HG03103 (cell line): ENCODE measurements at regions not wholly inside any gene's neighbourhood (a gene's known extent, or its start where the extent isn't known, plus 50 kb on each side); places are given as distances from the start of the nearest gene placed in this dataset.
"Not testable (repeated sequence)": the region's sequence is repeated elsewhere in the genome, so short reads cannot be mapped to it uniquely, and the experiment has no call there.

Source experiments
- ATAC-seq: cut with Tn5 transposase; IDR thresholded peaks from one replicate; pipeline ENCODE4 v1.9.1; 2021; ENCODE audit warnings: low read depth; ENCODE audit not compliant: unreplicated experiment

DNA sequence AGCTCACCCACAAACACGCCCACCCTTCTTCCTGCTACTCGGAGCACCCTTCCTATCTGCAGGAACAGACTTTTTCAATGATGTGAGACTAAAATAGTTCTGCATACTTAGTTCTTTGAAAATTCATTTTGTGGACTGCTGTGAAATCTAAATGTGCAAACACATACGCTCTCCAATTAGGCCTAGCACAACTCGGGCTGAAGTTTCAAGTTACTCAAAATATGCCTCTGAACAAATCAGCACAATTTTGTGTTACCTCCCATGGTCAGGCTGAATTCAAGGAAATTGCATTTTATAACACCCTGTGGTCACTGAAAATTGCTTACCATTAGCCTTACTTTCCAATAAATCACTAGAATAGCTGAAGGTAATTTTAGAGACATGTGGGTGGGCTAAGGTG, 323.8 kb upstream of the ADCY2 start:
- ATAC-seq = no peak

DNA sequence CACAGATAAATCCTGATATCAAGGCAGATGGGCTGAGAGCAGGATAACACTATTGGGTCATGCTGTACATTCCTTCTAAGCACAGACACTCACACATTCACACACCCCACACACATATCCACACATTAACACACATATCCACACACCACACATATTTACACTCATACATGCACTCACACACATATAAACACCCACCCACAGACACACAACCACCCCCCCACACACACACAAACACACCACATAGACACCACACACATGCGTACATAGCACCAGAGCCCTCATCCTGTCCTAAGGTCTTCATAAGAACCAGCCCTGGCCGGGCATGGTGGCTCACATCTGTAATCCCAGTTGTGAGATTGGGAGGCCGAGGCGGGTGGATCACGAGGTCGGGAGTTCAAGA, 322.3 kb upstream of the ADCY2 start:
- ATAC-seq = no peak

DNA sequence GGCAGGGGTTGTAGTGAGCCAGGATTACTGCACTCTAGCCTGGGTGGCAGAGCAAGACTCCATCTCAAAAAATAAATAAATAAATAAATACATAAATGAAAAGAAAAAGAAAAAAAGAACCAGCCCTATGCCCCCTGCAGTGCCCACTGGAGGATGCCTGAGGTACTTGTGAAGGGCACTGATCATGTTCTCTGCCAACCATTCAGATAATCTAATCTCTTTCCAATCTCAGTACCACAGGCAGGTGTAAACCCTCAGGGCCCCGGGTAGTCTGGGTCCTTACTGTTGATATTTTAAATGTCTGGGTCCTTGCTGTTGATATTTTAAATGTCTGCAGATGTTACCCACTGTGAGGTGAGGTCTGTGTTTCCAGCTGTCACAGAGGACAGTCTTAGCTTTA, 321.8 kb upstream of the ADCY2 start:
- ATAC-seq = no peak

DNA sequence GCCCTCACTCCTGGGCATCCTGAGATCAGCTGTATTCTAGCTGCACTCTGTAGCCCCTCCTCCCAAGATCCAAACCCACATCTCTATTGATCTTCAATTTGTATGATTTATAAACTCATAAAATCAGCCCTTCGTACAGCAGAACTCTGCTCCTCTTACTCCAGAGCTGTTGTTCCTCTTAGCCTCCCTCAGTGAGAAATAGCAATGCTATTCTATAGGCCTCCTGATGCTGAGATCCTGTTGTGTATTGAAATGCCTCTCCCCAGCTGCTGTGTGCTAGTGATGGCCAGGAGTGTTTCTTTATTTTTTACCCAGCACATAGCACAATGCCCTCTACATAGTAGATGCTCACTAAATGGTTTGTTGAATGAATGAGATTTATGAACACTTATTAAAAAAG, 320.5 kb upstream of the ADCY2 start:
- ATAC-seq = no peak

DNA sequence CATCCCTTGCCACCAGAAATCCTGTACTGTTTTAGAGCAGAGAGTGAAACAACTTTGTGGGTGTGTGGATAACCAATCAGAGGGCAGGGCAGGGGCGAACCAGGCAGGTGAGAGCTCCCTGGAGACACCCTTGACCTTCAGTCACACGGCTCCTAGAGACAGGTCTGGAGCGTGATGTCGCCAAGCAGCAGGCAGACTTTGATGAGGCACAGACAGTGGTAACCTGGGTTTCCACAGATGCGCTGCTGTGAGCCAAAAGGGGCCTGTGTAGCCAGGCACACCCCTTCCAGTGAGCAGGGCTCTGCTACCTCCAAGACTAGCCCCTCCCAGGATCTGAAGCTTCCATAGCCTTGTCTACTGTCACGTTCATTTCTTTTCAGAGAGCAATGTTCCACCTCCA, 317.8 kb upstream of the ADCY2 start:
- no peak for ATAC-seq

DNA sequence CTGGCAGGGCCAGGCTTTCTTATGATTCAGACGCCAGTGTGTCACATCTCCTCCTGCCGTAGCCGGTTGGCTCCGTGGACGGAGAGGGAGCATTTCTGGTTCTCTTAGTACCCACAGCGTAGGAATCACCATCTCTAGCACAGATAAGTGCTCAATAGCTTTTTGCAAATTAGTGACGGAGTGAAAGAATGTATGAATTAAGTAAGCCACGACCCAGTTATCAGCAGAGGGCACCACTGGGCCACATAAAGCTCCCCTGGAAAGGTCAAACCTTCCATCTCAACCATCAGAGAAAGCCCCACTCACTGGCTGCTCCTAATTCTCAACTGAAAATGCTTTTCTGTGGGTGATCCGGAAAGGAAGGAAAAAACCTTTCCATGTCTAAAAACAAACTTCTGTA, 317.0 kb upstream of the ADCY2 start:
- ATAC-seq = no peak

DNA sequence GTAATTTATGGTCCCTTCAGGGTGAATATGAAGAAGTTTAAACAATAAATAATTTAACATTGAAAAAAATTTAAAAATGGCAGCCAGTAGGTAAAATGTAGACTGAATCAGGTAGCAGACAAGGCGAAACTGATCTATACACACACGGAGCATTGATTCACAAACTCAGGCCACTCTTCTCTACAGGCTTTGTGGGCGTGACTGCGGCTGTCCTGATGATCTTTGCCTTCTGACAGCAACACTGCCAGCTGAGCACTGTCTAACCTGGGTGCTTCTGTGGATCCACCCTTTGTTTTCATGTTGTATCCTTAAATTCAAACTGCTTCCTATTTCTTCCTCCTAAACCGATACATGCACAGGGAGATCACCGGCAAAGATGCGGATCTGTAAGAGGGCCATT, 315.4 kb upstream of the ADCY2 start:
- no peak for ATAC-seq

DNA sequence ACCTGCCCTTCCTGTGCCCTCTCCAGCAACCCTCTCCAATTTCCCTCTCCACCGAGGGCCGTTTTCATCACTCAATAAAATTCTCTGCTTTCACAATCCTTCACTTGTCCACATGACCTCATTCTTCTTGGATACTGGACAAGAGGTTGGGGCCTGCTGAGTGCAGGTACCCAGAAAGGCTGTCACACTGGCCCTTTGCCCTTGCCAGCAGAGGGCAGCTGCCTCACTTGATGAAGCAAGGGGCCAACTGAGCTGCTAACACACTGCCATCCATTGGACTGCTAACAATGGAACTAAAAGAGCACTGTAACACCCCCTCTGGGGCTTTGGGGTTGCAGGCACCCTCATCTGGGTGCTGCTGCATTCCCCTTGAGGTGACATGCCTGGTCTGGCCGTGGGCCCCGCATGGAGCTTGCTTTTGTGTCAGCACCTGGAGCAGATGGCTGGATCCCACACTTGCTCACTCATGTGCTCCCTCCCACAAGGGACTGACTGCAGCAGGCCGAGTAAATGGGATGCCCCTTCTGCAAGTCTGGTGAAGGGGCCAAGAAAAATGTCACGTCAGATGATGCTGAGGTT, 308.1 kb upstream of the ADCY2 start:
- ATAC-seq = no peak

DNA sequence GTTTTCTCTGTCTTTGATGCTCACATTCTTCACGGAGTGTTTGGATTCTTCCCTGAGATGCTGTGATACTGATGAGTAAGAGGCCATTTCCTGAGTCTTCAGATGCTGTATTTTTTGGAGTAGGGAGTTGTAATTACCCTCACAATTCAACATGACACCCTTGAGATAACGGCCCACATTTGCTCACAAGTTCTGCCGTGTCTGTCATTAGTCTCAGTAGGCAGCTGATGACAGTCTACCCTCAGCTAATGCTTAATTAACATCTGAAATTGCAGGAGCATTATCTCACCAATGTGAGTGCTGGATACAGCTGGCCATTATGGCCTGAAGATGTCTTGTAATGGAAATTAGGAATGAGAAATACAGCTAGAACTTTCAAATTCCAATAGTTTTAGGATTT, 307.1 kb upstream of the ADCY2 start:
- no peak for ATAC-seq

DNA sequence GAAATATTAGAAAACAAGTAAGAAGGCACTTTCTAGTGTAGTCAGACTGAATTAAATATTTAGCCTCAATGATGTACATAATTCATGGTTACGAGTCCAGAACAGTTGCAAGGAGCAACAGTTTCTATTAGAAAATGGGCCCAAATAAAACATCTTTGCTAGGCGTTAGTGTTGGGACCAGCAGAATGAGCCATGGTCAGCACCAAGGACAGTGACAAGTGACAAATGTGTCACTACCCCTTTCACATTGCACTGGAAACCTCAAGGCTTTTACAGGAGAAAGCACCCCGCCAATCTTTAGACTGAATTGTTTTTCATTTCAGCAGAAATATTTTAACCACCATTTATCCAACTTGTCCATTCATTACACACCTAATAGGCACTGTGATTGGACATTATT, 301.3 kb upstream of the ADCY2 start:
- no peak for ATAC-seq

DNA sequence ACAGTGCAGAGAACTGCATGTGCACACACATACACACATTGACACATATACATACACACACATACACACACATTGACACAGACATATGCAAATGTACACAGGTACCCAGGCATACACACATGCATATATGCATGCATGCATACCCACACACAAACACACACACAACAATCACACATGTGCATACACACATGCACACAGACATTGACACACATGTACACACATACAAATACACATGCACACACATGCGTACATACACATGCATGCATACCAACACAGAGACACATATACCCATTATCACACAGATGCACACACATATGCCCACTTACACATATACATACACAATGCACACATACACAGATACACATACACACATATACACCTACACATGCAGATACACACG, 299.6 kb upstream of the ADCY2 start:
- ATAC-seq = no peak

DNA sequence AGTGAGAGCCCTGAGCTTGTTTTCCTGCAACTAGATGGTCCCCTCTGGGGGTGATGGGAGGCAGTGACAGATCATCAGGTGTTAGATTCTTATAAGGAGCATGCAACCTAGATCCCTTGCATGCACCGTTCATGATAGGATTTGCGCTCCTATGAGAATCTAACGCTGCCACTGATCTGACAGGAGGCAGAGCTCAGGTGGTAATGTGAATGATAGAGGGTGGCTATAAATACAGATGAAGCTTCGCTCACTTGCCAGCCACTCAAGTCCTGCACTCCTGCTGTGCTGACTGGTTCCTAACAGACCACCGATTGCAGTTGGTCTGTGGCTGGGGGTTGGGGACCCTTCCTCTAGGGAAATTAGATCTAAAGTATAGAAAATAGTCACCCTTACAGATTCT, 290.6 kb upstream of the ADCY2 start:
- no peak for ATAC-seq

DNA sequence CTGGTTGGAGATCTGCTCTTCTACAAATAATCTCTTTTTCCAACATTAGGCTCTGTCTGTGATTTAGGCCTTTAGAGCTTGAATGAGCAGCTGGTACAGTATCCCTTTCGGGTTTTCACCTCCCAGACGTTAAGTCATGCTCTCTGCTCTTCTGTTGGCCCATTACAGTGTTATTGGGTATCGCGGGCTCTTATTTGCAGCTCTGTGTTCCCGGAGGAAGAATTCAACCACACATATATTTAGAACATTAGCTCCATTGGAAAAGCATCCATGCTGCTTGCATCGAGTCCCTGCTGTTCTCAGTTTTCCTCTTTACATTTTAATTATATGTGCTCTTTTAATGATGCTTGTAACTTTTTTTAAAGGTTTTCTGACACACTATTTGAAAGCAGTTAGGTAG, 278.0 kb upstream of the ADCY2 start:
- no peak for ATAC-seq

DNA sequence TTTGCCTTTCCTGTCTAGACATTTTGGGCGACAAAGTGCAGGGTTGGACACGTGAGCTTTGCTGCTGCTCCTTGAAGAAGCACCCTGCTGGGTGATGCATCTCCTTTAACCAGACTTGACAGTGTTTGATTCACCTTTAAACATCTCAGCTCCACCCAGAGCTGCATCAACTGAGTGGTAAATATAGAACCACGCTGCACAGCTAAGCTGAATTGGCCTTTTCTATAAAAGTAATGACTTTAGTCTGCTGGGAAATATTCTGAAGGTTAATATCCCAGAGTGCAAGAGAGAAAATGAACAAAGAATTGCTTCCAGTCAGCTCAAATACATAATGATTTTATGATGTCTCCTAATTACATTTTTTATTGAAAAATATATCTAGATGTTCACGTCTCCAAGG, 264.3 kb upstream of the ADCY2 start:
- ATAC-seq = no peak

DNA sequence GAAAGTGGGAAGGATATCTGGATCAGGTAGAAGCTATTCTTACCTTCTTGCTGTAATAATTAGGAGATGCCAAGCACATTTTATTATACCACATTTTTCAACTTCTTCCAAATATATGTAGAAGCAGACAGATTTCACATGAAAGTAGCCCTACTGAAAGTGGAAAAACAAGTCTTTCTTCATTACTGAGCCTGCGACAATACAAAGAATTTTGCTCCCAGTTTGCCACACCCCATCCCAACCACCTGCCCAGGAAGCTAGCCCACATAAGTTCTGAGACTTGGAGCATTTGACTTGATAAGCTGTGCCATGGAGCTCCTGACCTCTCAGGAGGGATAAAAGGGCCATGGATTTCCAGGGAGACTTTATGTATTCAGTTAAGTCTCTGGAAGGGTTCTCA, 249.1 kb upstream of the ADCY2 start:
- no peak for ATAC-seq

DNA sequence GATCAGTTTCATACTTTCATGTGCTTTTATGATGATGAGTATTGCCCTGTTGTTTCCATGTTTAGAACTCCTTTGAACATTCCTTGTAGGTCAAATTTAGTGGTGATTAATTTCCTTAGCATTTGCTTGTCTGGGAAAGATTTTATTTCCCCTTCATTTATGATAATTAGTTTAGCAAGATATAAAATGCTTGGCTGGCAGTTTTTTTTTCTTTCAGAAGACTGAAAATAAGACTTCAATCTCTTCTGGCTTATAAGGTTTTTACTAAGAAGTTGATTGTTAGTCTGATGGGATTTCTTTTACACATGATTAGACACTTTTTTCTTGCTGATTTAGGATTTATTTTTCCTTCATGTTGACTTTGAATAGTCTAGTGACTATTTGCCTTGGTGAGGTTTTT, 238.9 kb upstream of the ADCY2 start:
- no peak for ATAC-seq

DNA sequence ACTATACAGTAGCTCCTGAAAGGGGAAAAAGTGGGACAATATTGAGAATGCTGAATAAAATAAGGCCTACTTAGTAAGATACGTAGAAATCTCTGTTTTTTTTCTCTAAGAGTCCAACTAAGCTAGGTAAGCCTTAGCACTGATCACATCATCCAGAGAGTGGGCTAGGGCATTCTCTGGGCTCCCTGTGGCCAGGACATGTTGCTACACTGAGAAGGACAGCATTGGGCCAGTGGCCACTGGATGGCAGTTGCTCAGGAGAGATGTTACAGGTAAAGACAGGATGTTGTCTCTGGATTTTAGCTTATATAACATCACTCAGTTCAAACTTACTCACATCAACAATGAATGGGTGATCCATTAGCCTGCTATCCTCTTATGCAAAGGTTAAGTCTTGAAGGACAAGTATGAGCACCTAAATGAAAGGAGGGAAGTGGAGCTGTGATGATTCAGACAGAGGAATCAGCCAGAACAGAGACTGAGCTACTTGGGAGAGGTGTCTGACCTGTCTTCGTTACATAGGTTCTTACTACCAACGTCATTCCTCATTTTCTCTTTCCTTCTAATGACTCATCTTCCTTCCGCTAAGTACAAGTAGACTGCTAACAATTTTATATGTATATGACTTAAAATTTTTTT, 226.6 kb upstream of the ADCY2 start:
- ATAC-seq = no peak

DNA sequence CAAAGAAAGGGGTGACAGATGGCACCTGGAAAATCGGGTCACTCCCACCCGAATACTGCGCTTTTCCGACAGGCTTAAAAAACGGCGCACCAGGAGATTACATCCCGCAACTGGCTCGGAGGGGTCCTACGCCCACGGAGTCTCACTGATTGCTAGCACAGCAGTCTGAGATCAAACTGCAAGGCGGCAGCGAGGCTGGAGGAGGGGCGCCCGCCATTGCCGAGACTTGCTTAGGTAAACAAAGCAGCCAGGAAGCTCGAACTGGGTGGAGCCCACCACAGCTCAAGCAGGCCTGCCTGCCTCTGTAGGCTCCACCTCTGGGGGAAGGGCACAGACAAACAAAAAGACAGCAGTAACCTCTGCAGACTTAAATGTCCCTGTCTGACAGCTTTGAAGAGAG, 225.2 kb upstream of the ADCY2 start:
- not testable (repeated sequence) for ATAC-seq

DNA sequence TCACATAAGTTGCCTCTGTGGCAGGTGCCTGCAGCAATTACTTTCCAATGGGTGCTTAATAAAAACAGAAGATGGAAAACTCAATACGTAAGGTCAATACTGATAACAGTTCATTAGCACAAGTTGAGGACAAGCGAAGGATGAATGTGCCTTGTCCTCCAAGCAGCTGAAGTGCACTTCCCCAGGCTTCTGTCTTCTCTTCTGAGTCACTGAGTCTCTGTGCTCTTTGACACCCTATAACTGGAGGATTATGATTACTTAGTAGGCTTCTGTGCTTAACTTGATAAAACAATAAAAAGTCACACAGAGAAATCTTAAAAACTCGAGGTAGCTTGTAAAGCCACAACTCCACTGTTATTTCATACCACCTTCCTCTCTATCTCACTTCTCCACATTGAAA, 216.6 kb upstream of the ADCY2 start:
- ATAC-seq = no peak

DNA sequence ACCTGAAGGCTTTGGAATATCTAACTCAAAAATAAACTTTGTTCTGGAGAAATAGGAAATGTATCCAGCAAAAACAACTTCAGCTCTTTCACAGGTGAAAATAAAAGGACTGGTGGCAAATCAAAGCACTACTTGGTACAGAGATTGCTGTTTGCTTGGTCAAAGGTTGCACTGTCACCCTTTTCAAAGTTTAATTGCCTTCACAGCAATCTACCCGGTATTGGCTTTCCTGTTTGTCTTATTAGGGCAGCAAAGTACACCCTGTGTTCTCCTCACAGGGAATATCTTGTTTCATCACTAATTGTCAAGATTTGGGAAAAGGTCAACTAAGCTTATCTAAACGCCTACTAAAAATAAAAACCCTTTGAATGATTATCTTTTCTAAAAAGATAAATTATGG, 214.1 kb upstream of the ADCY2 start:
- ATAC-seq = no peak

DNA sequence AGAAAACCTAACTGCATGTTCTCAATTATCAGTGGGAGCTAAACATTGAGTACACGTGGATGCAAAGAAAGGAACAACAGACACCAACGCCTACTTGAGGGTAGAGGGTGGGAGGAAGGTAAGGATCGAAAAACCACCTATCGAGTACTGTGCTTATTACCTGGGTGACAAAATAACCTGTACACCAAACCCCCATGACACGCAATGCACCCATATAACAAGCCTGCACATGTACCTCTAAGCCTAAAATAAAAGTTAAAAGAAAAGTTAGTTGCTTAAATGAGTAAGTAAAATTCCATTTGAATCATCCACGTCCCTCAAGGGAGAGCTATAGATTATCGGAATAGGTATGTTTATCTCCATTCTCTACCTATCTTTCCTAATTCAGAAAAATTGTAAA, 210.2 kb upstream of the ADCY2 start:
- no peak for ATAC-seq

DNA sequence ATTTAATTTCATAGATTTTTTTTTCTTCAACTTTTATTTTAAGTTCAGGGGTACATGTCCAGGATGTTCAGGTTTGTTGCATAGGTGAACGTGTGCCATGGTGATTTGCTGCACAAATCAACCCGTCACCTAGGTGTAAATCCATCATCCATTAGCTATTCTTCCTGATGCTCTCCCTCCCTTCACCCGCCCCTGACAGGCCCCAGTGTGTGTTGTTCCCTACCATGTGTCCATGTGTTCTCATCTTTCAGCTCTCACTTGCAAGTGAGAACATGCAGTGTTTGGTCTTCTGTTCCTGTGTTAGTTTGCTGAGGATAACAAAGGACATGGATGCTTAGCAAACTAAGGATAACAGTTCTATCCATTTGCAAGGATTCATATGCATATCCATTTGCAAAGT, 209.1 kb upstream of the ADCY2 start:
- no peak for ATAC-seq

DNA sequence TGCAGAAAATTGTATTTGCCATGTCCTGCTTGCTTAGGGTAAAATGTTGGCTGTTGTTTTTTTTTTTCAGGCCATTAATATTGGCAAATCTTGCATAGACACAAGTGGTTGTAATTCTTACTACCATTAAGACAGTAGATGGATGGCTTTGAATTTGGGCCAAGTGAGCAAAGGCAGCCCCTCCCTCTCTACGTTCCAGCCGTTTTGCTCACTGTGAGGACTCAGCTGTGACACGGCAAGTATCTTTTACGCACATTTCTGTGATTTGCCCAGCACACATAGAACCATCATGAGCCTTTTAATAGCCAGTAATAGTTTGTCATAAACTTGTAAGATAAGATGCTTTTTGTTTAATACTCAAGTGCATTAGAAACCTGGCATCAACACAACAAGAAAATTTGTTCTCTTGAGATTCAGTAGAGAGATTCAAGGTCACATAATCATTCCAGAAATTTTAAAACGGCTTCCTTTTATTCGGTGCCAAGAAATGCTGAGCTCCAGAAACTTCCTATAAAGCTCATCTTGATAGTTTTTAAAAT, 205.2 kb upstream of the ADCY2 start:
- no peak for ATAC-seq
